Psoas muscle (tissue), 7 donors: ENCODE measurements at regions not wholly inside any gene's neighbourhood (a gene's known extent, or its start where the extent isn't known, plus 50 kb on each side); places are given as distances from the start of the nearest gene placed in this dataset.

ENCODE experiments used
- ATAC-seq, 4 donors: fragments of 200-7000 bp; cut with Tn5 transposase; one replicate each; pipeline ENCODE4 v1.9.1; 2020; ENCODE audit warnings: moderate library complexity in 3 of 4, mild to moderate bottlenecking in 2 of 4
- DNase-seq, 2 donors: peaks; one replicate each; pipeline ENCODE4 v3.0.0-alpha.2; 2020
- H3K27ac ChIP-seq: fragments of 200-600 bp; one replicate; pipeline ENCODE4 v1.8.0; 2022
- H3K27me3 ChIP-seq, 3 donors: fragments of 200-600 bp in 1 of 3; one replicate each; pipeline versions ENCODE4 v1.6.1 to v1.8.0; 2013 to 2022; ENCODE audit warnings: low read length in 2 of 3, mild to moderate bottlenecking in 2 of 3, moderate library complexity in 1 of 3; ENCODE audit not compliant: insufficient read depth in 3 of 3
- H3K36me3 ChIP-seq, 2 donors: fragments of 200-600 bp in 1 of 2; one replicate each; pipeline versions ENCODE4 v1.6.1 to v1.8.0; 2013 to 2022; ENCODE audit warnings: low read depth in 1 of 2, mild to moderate bottlenecking in 1 of 2, moderate library complexity in 1 of 2; ENCODE audit not compliant: insufficient read depth in 1 of 2
- H3K4me1 ChIP-seq: fragments of 200-600 bp; one replicate; pipeline ENCODE4 v1.8.0; 2022
- H3K4me3 ChIP-seq: fragments of 200-600 bp; one replicate; pipeline ENCODE4 v1.8.0; 2022; ENCODE audit warnings: mild to moderate bottlenecking
- H3K9me3 ChIP-seq: fragments of 200-600 bp; one replicate; pipeline ENCODE4 v1.8.0; 2022
- CTCF ChIP-seq: fragments of 200-600 bp; IDR thresholded peaks from one replicate; pipeline ENCODE4 v1.8.0; 2022; ENCODE audit warnings: antibody characterized with exemption
- WGBS, 3 donors: extraction: QIAGEN DNeasy Blood & Tissue Kit; methylation state at CpG; one replicate each; pipeline versions ENCODE4 v1.1.6 to v1.1.7; 2013; 5-methylcytosine and 5-hydroxymethylcytosine counted together
- intact Hi-C, 2 donors: fragments of 100-400 bp; cut with DNase I; formaldehyde crosslinking; loops; one replicate each; pipeline versions ENCODE4 v1.11.0 to v1.14.2; 2022
- donor health status: healthy with polysubstance abuse.
- donor health status: DM: no; HTN: no; CAD: no; lungs with moderate emphysema.
- donor health status: Bipolar disorder and iron deficiency.
- donor health status: healthy.
- donor health status: DM: yes; HTN: yes; CAD: no.
- donor health status: DM: no; HTN: no; CAD: no.
- donor health status: DM: yes; HTN: yes; CAD: no.

GRCh38 chr2:36302911-36303310 is 52.7 kb upstream of the CRIM1 start:
- no peak for TF ChIP-seq CTCF
- Histone ChIP-seq H3K36me3 (no peaks in the 10 kb centered on the region), H3K4me3 (no peak overlapping the region), H3K27ac (no peak overlapping the region), H3K27me3 (peaks cover 0 to 1% (median 0%) of the 10 kb centered on the region in 3 donors), H3K9me3 (no peaks in the 10 kb centered on the region), H3K4me1 (no peaks in the 10 kb centered on the region)
- ATAC-seq (no peak), DNase-seq (no peak)
- intact Hi-C loops = no loop called here
- WGBS, 3 donors = 49 to 56% (median 54%) methylated on average over 4 of the region's 4 CpGs

- Histone ChIP-seq H3K27ac (no peak overlapping the region), H3K4me3 (no peak overlapping the region), H3K9me3 (no peaks in the 10 kb centered on the region), H3K27me3 (peaks cover 0 to 1% (median 0%) of the 10 kb centered on the region in 3 donors), H3K4me1 (no peaks in the 10 kb centered on the region), H3K36me3 (no peaks in the 10 kb centered on the region)
- DNase-seq (no peak), ATAC-seq (no peak)
- no peak for TF ChIP-seq CTCF
- intact Hi-C loops = no loop called here
- 75 to 91% (median 87%) methylated on average over 5 of the region's 5 CpGs for whole genome bisulfite sequencing, 3 donors
Observed at GRCh38 chr2:36301843-36302242, 53.7 kb upstream of the CRIM1 start.

GRCh38 chr2:36300697-36301096 is 54.9 kb upstream of the CRIM1 start:
- Histone ChIP-seq H3K4me3 (no peak overlapping the region), H3K27me3 (peaks cover 0 to 1% (median 0%) of the 10 kb centered on the region in 3 donors), H3K27ac (no peak overlapping the region), H3K36me3 (no peaks in the 10 kb centered on the region), H3K4me1 (no peaks in the 10 kb centered on the region), H3K9me3 (no peaks in the 10 kb centered on the region)
- no peak for TF ChIP-seq CTCF
- intact Hi-C loops = no loop called here
- DNase-seq = no peak
- no peak for ATAC-seq
- 88 to 93% (median 93%) methylated on average over 5 of the region's 5 CpGs for WGBS, 3 donors

DNA sequence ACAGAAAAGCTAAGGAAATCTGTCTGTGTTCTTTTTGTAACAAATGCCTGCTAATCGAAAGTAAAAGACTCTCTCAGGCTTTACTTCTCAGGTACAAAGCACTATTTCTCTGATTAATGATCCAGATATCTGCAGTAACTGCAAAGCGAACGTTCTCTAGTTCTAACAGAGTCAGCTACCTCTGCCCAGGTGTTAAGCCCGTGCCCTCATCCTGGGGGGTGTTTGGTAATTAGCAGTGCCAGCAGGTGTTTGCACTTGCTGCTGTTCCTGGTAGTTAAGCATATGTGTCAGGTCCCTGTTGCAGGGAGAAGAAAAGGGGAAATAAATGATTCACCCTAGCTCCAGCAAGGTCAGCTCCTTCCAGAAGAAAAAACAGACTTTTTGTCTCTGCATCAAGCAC is 58.8 kb upstream of the CRIM1 start:
- H3K4me3 ChIP-seq = no peak overlapping the region
- peaks cover 0 to 1% (median 0%) of the 10 kb centered on the region in 3 donors for H3K27me3 ChIP-seq
- intact Hi-C loops = no loop called here
- DNase-seq (no peak), ATAC-seq (no peak)
- H3K9me3 ChIP-seq = no peaks in the 10 kb centered on the region
- no peak for TF ChIP-seq CTCF
- H3K36me3 ChIP-seq = no peaks in the 10 kb centered on the region
- WGBS, 3 donors = 52 to 59% (median 53%) methylated on average over 4 of the region's 4 CpGs
- no peak overlapping the region for H3K27ac ChIP-seq
- no peaks in the 10 kb centered on the region for H3K4me1 ChIP-seq

DNA sequence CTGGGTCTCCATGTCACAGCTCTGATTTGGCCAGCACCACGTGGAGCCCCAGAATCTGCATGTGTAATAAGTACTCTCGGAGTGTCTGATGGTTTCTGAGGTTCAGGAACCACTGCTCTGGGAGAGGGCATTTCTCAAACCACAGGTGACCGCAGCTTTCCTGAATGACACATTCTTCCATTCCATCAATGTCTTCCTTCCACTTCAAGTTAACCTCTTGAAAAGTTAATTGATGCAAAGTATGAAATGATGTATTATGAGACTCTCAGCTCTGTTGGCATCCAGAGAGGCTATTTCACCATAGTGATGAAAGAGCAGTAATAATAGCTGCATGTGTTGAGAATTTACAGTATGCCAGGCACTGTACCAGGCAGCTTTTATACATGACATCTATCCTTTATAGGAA is 61.3 kb upstream of the CRIM1 start:
- Histone ChIP-seq H3K9me3 (no peaks in the 10 kb centered on the region), H3K4me1 (no peaks in the 10 kb centered on the region), H3K27ac (no peak overlapping the region), H3K36me3 (no peaks in the 10 kb centered on the region), H3K4me3 (no peak overlapping the region), H3K27me3 (peaks cover 0 to 4% (median 0%) of the 10 kb centered on the region in 3 donors)
- DNase-seq (no peak), ATAC-seq (no peak)
- TF ChIP-seq CTCF = no peak
- WGBS, 3 donors = 75 to 83% (median 76%) methylated on average over 3 of the region's 3 CpGs
- intact Hi-C loops = no loop called here
